ENCODE measurements at regions not wholly inside any gene's neighbourhood (a gene's known extent, or its start where the extent isn't known, plus 50 kb on each side); places are given as distances from the start of the nearest gene placed in this dataset.

GRCh38 chr14:98138666-98139065 is 1133.3 kb downstream of the BCL11B start:
- Histone ChIP-seq H3K27ac (no peak overlapping the region), H3K27me3 (peaks cover 61% of the 10 kb centered on the region), H3K36me3 (no peaks in the 10 kb centered on the region), H3K4me1 (no peaks in the 10 kb centered on the region), H3K4me3 (no peak overlapping the region), H3K9me3 (no peaks in the 10 kb centered on the region)
- no peak for ATAC-seq
- TF ChIP-seq, protein P1, sequence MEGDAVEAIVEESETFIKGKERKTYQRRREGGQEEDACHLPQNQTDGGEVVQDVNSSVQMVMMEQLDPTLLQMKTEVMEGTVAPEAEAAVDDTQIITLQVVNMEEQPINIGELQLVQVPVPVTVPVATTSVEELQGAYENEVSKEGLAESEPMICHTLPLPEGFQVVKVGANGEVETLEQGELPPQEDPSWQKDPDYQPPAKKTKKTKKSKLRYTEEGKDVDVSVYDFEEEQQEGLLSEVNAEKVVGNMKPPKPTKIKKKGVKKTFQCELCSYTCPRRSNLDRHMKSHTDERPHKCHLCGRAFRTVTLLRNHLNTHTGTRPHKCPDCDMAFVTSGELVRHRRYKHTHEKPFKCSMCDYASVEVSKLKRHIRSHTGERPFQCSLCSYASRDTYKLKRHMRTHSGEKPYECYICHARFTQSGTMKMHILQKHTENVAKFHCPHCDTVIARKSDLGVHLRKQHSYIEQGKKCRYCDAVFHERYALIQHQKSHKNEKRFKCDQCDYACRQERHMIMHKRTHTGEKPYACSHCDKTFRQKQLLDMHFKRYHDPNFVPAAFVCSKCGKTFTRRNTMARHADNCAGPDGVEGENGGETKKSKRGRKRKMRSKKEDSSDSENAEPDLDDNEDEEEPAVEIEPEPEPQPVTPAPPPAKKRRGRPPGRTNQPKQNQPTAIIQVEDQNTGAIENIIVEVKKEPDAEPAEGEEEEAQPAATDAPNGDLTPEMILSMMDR (IDR thresholded peaks at IDR 0.05): peak in 1 of 4 experiments; percentile 37
- TF ChIP-seq POLR2AphosphoS5 (IDR thresholded peaks at IDR 0.05): no peak
- 0 to 6% methylated on average over 3 to 4 of the region's 6 CpGs for WGBS, 2 donors (ENCODE audit: low coverage in 1 of 2)

- Histone ChIP-seq H3K4me3 (no peak overlapping the region), H3K27ac (no peak overlapping the region), H3K27me3 (peaks cover 44% of the 10 kb centered on the region), H3K4me1 (no peaks in the 10 kb centered on the region), H3K9me3 (no peaks in the 10 kb centered on the region), H3K36me3 (no peaks in the 10 kb centered on the region)
- TF ChIP-seq POLR2A (IDR thresholded peaks at IDR 0.05): no peak
- TF ChIP-seq EP300 (IDR thresholded peaks at IDR 0.05): no peak
- no peak for TF ChIP-seq POLR2AphosphoS5 (IDR thresholded peaks at IDR 0.05)
- TF ChIP-seq, protein P1 (IDR thresholded peaks at IDR 0.05): no peak
- WGBS, 2 donors (ENCODE audit: low coverage in 1 of 2): 80 to 83% methylated on average over 4 to 7 of the region's 7 CpGs
- ATAC-seq: no peak
These were observed 1131.0 kb downstream of the BCL11B start for GRCh38 chr14:98140862-98141530.

DNA sequence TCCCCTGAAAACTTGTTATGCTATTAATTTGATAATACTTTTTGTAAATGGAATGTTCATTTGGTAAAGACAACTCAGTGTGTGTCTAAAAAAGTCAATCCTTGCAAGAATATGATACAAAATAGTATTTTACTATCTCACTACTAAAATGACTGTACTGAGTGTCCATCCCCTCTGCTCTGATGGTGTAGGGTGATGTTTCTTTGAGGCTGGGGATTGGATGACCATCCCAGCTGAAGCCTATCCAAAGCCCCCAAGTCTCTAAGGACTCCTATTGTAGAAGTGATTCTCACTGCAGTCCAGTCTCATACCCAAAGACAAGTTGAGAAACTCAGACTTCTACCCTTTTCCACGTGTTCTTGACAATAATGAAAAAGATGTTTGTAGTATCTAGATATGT is 1128.4 kb downstream of the BCL11B start:
- Histone ChIP-seq H3K27ac (no peak overlapping the region), H3K36me3 (no peaks in the 10 kb centered on the region), H3K4me1 (no peaks in the 10 kb centered on the region), H3K4me3 (no peak overlapping the region), H3K9me3 (no peaks in the 10 kb centered on the region), H3K27me3 (peaks cover 24% of the 10 kb centered on the region)
- ATAC-seq: no peak
- WGBS, 2 donors (ENCODE audit: low coverage in 1 of 2): 50 to 86% methylated on average over 1 of the region's 1 CpG
- TF ChIP-seq POLR2A (IDR thresholded peaks at IDR 0.05) (no peak), POLR2AphosphoS5 (IDR thresholded peaks at IDR 0.05) (no peak)
- TF ChIP-seq, protein P1 (IDR thresholded peaks at IDR 0.05): no peak

GRCh38 chr14:98144964-98145363 is 1127.0 kb downstream of the BCL11B start:
- H3K36me3 ChIP-seq: no peaks in the 10 kb centered on the region
- TF ChIP-seq, protein P1 (IDR thresholded peaks at IDR 0.05): no peak
- TF ChIP-seq POLR2AphosphoS5 (IDR thresholded peaks at IDR 0.05): no peak
- no peak for TF ChIP-seq EP300 (IDR thresholded peaks at IDR 0.05)
- no peak for TF ChIP-seq POLR2A (IDR thresholded peaks at IDR 0.05)
- no peaks in the 10 kb centered on the region for H3K4me1 ChIP-seq
- H3K27me3 ChIP-seq: peaks cover 14% of the 10 kb centered on the region
- H3K9me3 ChIP-seq: no peaks in the 10 kb centered on the region
- H3K27ac ChIP-seq: no peak overlapping the region
- H3K4me3 ChIP-seq: no peak overlapping the region
- 76 to 84% methylated on average over 5 of the region's 5 CpGs for WGBS, 2 donors (ENCODE audit: low coverage in 1 of 2)
- no peak for ATAC-seq

DNA sequence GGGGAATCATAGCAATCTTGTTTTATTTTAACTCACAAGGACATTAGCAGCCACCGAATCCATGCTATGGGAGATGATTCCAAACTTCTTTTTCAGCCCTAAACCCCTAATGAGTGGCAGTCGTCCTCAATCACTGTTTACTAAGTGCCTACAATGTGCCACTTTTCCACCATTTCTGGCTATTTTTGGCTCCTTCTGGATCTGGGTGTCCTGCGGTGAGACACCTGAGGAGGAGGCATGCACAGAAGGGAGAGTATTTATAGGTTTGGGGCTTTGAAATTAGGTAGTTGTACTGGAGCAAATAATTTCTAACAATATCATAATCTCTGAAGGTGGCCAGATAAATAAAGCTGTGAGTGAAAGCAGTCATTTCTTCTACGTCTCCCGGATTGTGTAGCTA is 1125.6 kb downstream of the BCL11B start:
- Histone ChIP-seq H3K27ac (no peak overlapping the region), H3K4me3 (no peak overlapping the region), H3K27me3 (no peaks in the 10 kb centered on the region), H3K4me1 (no peaks in the 10 kb centered on the region), H3K9me3 (no peaks in the 10 kb centered on the region), H3K36me3 (no peaks in the 10 kb centered on the region)
- ATAC-seq: no peak
- TF ChIP-seq POLR2AphosphoS5 (IDR thresholded peaks at IDR 0.05) (no peak), EP300 (IDR thresholded peaks at IDR 0.05) (no peak), POLR2A (IDR thresholded peaks at IDR 0.05) (no peak)
- TF ChIP-seq, protein P1 (IDR thresholded peaks at IDR 0.05): no peak
- 64 to 73% methylated on average over 5 of the region's 5 CpGs for WGBS, 2 donors (ENCODE audit: low coverage in 1 of 2)
